ENCODE measurements at regions not wholly inside any gene's neighbourhood (a gene's known extent, or its start where the extent isn't known, plus 50 kb on each side); places are given as distances from the start of the nearest gene placed in this dataset.

GRCh38 chr2:144939590-144939989, 419.7 kb upstream of the ZEB2 start:
- no peaks in the 10 kb centered on the region for H3K36me3 ChIP-seq (ENCODE audit: control insufficient read depth, insufficient read depth, low read length)
- no peak overlapping the region for H3K27ac ChIP-seq (ENCODE audit: insufficient read depth, low read length)
- peaks cover 15% of the 10 kb centered on the region for H3K4me1 ChIP-seq (ENCODE audit: control insufficient read depth, extremely low read depth, insufficient read depth, low read length)

GRCh38 chr2:144937910-144938709, 418.2 kb upstream of the ZEB2 start:
- peak overlapping the region in 3 of 4 experiments; percentile 0 to 19 (median 4) for H3K4me3 ChIP-seq (replicated peaks in 1 of 4; ENCODE audit: control extremely low read depth in 1 of 4, insufficient read depth in 1 of 4, low read depth in 3 of 4, low read length in 4 of 4)
- peak; percentile 78 to 90 for DNase-seq (ENCODE audit: low read depth in 2 of 2)

More at GRCh38 chr2:144939590-144939989, 419.7 kb upstream of the ZEB2 start:
- H3K4me2 ChIP-seq (ENCODE audit: extremely low read depth, insufficient read depth, low read length): no peak overlapping the region
- TF ChIP-seq CTCF (conservative IDR thresholded peaks at IDR 0.05 in 1 of 2, IDR thresholded peaks at IDR 0.05 in 1 of 2; ENCODE audit: low read depth in 1 of 2, low read length in 2 of 2) (no peak), EZH2 (IDR thresholded peaks at IDR 0.05; ENCODE audit: low read length, missing control alignments) (no peak)
- no peaks in the 10 kb centered on the region for H3K9me3 ChIP-seq (ENCODE audit: control insufficient read depth, insufficient read depth, low read depth, low read length)
- no peak for DNase-seq (ENCODE audit: low read depth in 2 of 2)
- no peaks in the 10 kb centered on the region for H3K27me3 ChIP-seq (ENCODE audit: control insufficient read depth, insufficient read depth, low read length)
- no peak overlapping the region for H3K4me3 ChIP-seq (replicated peaks in 1 of 4; ENCODE audit: control extremely low read depth in 1 of 4, insufficient read depth in 1 of 4, low read depth in 3 of 4, low read length in 4 of 4)
- H3K9ac ChIP-seq (ENCODE audit: insufficient read depth, low read length): no peak overlapping the region
- no peaks in the 10 kb centered on the region for H4K20me1 ChIP-seq (ENCODE audit: control insufficient read depth, extremely low read depth, insufficient read depth, low read length)
- H2AFZ ChIP-seq (ENCODE audit: low read length): peak overlapping the region; percentile 50
- H3K79me2 ChIP-seq (ENCODE audit: control insufficient read depth, insufficient read depth, low read length): no peaks in the 10 kb centered on the region

GRCh38 chr2:144937066-144937465, 417.1 kb upstream of the ZEB2 start:
- DNase-seq (ENCODE audit: low read depth in 2 of 2): no peak
- Histone ChIP-seq H3K27me3 (ENCODE audit: control insufficient read depth, insufficient read depth, low read length) (no peaks in the 10 kb centered on the region), H3K9me3 (ENCODE audit: control insufficient read depth, insufficient read depth, low read depth, low read length) (no peaks in the 10 kb centered on the region), H2AFZ (ENCODE audit: low read length) (no peak overlapping the region), H3K79me2 (ENCODE audit: control insufficient read depth, insufficient read depth, low read length) (no peaks in the 10 kb centered on the region), H3K4me2 (ENCODE audit: extremely low read depth, insufficient read depth, low read length) (no peak overlapping the region), H3K4me3 (replicated peaks in 1 of 4; ENCODE audit: control extremely low read depth in 1 of 4, insufficient read depth in 1 of 4, low read depth in 3 of 4, low read length in 4 of 4) (no peak overlapping the region), H3K27ac (ENCODE audit: insufficient read depth, low read length) (no peak overlapping the region), H3K4me1 (ENCODE audit: control insufficient read depth, extremely low read depth, insufficient read depth, low read length) (peaks cover 5% of the 10 kb centered on the region), H4K20me1 (ENCODE audit: control insufficient read depth, extremely low read depth, insufficient read depth, low read length) (no peaks in the 10 kb centered on the region), H3K9ac (ENCODE audit: insufficient read depth, low read length) (no peak overlapping the region), H3K36me3 (ENCODE audit: control insufficient read depth, insufficient read depth, low read length) (no peaks in the 10 kb centered on the region)
- TF ChIP-seq CTCF (conservative IDR thresholded peaks at IDR 0.05 in 1 of 2, IDR thresholded peaks at IDR 0.05 in 1 of 2; ENCODE audit: low read depth in 1 of 2, low read length in 2 of 2): no peak
- no peak for TF ChIP-seq EZH2 (IDR thresholded peaks at IDR 0.05; ENCODE audit: low read length, missing control alignments)

More at GRCh38 chr2:144937910-144938709, 418.2 kb upstream of the ZEB2 start:
- H3K9ac ChIP-seq (ENCODE audit: insufficient read depth, low read length): no peak overlapping the region
- peak overlapping the region; percentile 57 for H3K27ac ChIP-seq (ENCODE audit: insufficient read depth, low read length)
- H2AFZ ChIP-seq (ENCODE audit: low read length): peak overlapping the region; percentile 54
- no peaks in the 10 kb centered on the region for H3K27me3 ChIP-seq (ENCODE audit: control insufficient read depth, insufficient read depth, low read length)
- no peaks in the 10 kb centered on the region for H3K79me2 ChIP-seq (ENCODE audit: control insufficient read depth, insufficient read depth, low read length)
- peak overlapping the region; percentile 78 for H3K4me2 ChIP-seq (ENCODE audit: extremely low read depth, insufficient read depth, low read length)
- H3K36me3 ChIP-seq (ENCODE audit: control insufficient read depth, insufficient read depth, low read length): no peaks in the 10 kb centered on the region
- no peak for TF ChIP-seq EZH2 (IDR thresholded peaks at IDR 0.05; ENCODE audit: low read length, missing control alignments)
- no peak for TF ChIP-seq CTCF (conservative IDR thresholded peaks at IDR 0.05 in 1 of 2, IDR thresholded peaks at IDR 0.05 in 1 of 2; ENCODE audit: low read depth in 1 of 2, low read length in 2 of 2)
- H3K4me1 ChIP-seq (ENCODE audit: control insufficient read depth, extremely low read depth, insufficient read depth, low read length): peaks cover 5% of the 10 kb centered on the region
- H4K20me1 ChIP-seq (ENCODE audit: control insufficient read depth, extremely low read depth, insufficient read depth, low read length): no peaks in the 10 kb centered on the region
- no peaks in the 10 kb centered on the region for H3K9me3 ChIP-seq (ENCODE audit: control insufficient read depth, insufficient read depth, low read depth, low read length)

Data from fibroblast of lung (primary cell).